Vagina (tissue), 2 donors: ENCODE measurements at regions not wholly inside any gene's neighbourhood (a gene's known extent, or its start where the extent isn't known, plus 50 kb on each side); places are given as distances from the start of the nearest gene placed in this dataset.
A peak's percentile ranks its signal among the peaks of the same experiment; 100 is the strongest.

ENCODE experiments used
- DNase-seq, 2 donors: peaks; one replicate each; pipeline ENCODE4 v3.0.0-alpha.2; 2017; ENCODE audit errors: extremely low spot score in 2 of 2
- H3K27ac ChIP-seq: fragments of 200-600 bp; sonication (generic); one replicate; pipeline ENCODE4 v1.5.1; 2019
- H3K27me3 ChIP-seq: fragments of 200-600 bp; sonication (generic); one replicate; pipeline ENCODE4 v1.5.1; 2019
- H3K36me3 ChIP-seq, 2 donors: fragments of 200-600 bp; sonication (generic); one replicate each; pipeline ENCODE4 v1.5.1; 2017 to 2019
- H3K4me1 ChIP-seq: fragments of 200-600 bp; sonication (generic); one replicate; pipeline ENCODE4 v1.5.1; 2019
- H3K4me3 ChIP-seq, 2 donors: fragments of 200-600 bp; sonication (generic); 1 replicate in 1 of 2; 2 replicates in 1 of 2; pipeline ENCODE4 v1.5.1; 2016 to 2019
- H3K9me3 ChIP-seq: fragments of 200-600 bp; sonication (generic); one replicate; pipeline ENCODE4 v1.5.1; 2019
- CTCF ChIP-seq, 3 experiments: fragments of 450-650 bp in 2 of 3; fragments of 200-600 bp in 1 of 3; sonication (generic) in 1 of 3; IDR thresholded peaks; one replicate each; pipeline ENCODE4 v1.5.1; 2017 to 2019; ENCODE audit warnings: antibody characterized with exemption in 3 of 3, mild to moderate bottlenecking in 2 of 3, moderate library complexity in 2 of 3
- POLR2A ChIP-seq, 2 donors: fragments of 450-650 bp; IDR thresholded peaks; one replicate each; pipeline ENCODE4 v1.6.1; 2017; ENCODE audit warnings: antibody characterized with exemption in 2 of 2, mild to moderate bottlenecking in 2 of 2, moderate library complexity in 2 of 2
- POLR2AphosphoS5 ChIP-seq, 2 donors: sonication (generic); formaldehyde crosslinking; IDR thresholded peaks; one replicate each; pipeline ENCODE4 v1.9.0; 2017; ENCODE audit warnings: antibody characterized with exemption in 2 of 2, mild to moderate bottlenecking in 2 of 2, low read depth in 1 of 2; ENCODE audit not compliant: insufficient read depth in 1 of 2
- intact Hi-C: fragments of 100-400 bp; cut with DNase I; formaldehyde crosslinking; loops from one replicate; pipeline ENCODE4 v1.15.1; 2023

- Histone ChIP-seq H3K36me3 (no peaks in the 10 kb centered on the region), H3K27me3 (no peaks in the 10 kb centered on the region), H3K4me3 (no peak overlapping the region), H3K27ac (peak overlapping the region; percentile 43), H3K4me1 (peaks cover 14% of the 10 kb centered on the region), H3K9me3 (no peaks in the 10 kb centered on the region)
- intact Hi-C loops = no loop called here
- no peak for TF ChIP-seq CTCF (IDR thresholded peaks at IDR 0.05)
- TF ChIP-seq POLR2AphosphoS5 (IDR thresholded peaks at IDR 0.05; ENCODE audit: insufficient read depth in 1 of 2, low read depth in 1 of 2) = peak in 1 of 2 donors; percentile 65
- DNase-seq = no peak
Measured at GRCh38 chr11:26905368-26905767, 88.5 kb upstream of the FIBIN start.

- no peaks in the 10 kb centered on the region for H3K36me3 ChIP-seq
- H3K27me3 ChIP-seq = no peaks in the 10 kb centered on the region
- TF ChIP-seq POLR2A (IDR thresholded peaks at IDR 0.05) = no peak
- no peak for TF ChIP-seq CTCF (IDR thresholded peaks at IDR 0.05)
- no peak for TF ChIP-seq POLR2AphosphoS5 (IDR thresholded peaks at IDR 0.05; ENCODE audit: insufficient read depth in 1 of 2, low read depth in 1 of 2)
- no peak for DNase-seq
- no peaks in the 10 kb centered on the region for H3K9me3 ChIP-seq
- H3K27ac ChIP-seq = no peak overlapping the region
- H3K4me1 ChIP-seq = peaks cover 15% of the 10 kb centered on the region
- intact Hi-C loops = no loop called here
- H3K4me3 ChIP-seq = no peak overlapping the region
Measured at GRCh38 chr11:26909515-26909914, 84.4 kb upstream of the FIBIN start.

- H3K27ac ChIP-seq = no peak overlapping the region
- no peaks in the 10 kb centered on the region for H3K36me3 ChIP-seq
- TF ChIP-seq POLR2AphosphoS5 (IDR thresholded peaks at IDR 0.05; ENCODE audit: insufficient read depth in 1 of 2, low read depth in 1 of 2) (no peak), POLR2A (IDR thresholded peaks at IDR 0.05) (no peak), CTCF (IDR thresholded peaks at IDR 0.05) (no peak)
- intact Hi-C loops = no loop called here
- no peaks in the 10 kb centered on the region for H3K27me3 ChIP-seq
- no peak for DNase-seq
- H3K9me3 ChIP-seq = no peaks in the 10 kb centered on the region
- no peak overlapping the region for H3K4me3 ChIP-seq
- H3K4me1 ChIP-seq = peaks cover 15% of the 10 kb centered on the region
Measured at GRCh38 chr11:26909991-26910591, 83.8 kb upstream of the FIBIN start.

- peaks cover 5% of the 10 kb centered on the region for H3K4me1 ChIP-seq
- no peaks in the 10 kb centered on the region for H3K9me3 ChIP-seq
- no peak for DNase-seq
- no peak overlapping the region for H3K27ac ChIP-seq
- no peaks in the 10 kb centered on the region for H3K36me3 ChIP-seq
- H3K27me3 ChIP-seq = no peaks in the 10 kb centered on the region
- intact Hi-C loops = no loop called here
- TF ChIP-seq POLR2A (IDR thresholded peaks at IDR 0.05) (no peak), POLR2AphosphoS5 (IDR thresholded peaks at IDR 0.05; ENCODE audit: insufficient read depth in 1 of 2, low read depth in 1 of 2) (no peak), CTCF (IDR thresholded peaks at IDR 0.05) (no peak)
- no peak overlapping the region for H3K4me3 ChIP-seq
Measured at GRCh38 chr11:26914968-26915367, 78.9 kb upstream of the FIBIN start.

- H3K4me3 ChIP-seq = no peak overlapping the region
- H3K9me3 ChIP-seq = no peaks in the 10 kb centered on the region
- TF ChIP-seq CTCF (IDR thresholded peaks at IDR 0.05) (no peak), POLR2A (IDR thresholded peaks at IDR 0.05) (no peak), POLR2AphosphoS5 (IDR thresholded peaks at IDR 0.05; ENCODE audit: insufficient read depth in 1 of 2, low read depth in 1 of 2) (no peak)
- no peaks in the 10 kb centered on the region for H3K4me1 ChIP-seq
- no peak for DNase-seq
- H3K36me3 ChIP-seq = no peaks in the 10 kb centered on the region
- intact Hi-C loops = no loop called here
- H3K27ac ChIP-seq = no peak overlapping the region
- H3K27me3 ChIP-seq = no peaks in the 10 kb centered on the region
Measured at GRCh38 chr11:26916805-26917204, 77.1 kb upstream of the FIBIN start.
